ENCODE measurements at regions not wholly inside any gene's neighbourhood (a gene's known extent, or its start where the extent isn't known, plus 50 kb on each side); places are given as distances from the start of the nearest gene placed in this dataset.

DNA sequence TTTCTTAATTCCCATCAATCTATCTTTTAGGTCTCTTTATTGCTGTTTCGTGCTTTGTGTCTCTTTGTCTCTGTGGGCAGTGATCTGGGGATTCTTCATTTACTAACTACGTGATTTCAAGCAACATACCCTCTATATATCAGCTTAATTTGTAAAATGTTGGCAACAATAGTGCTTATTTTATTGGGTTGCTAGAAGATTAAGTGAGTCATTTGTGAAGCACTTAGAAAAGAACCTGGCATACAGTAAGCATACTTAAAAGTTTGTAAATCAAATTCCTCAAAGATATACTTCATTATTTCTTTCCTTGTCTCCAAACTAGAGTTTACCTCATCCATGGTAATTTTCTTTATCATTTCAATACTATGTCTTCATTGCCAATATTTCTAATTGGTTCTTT, 669.7 kb downstream of the MAT2B start:
- intact Hi-C loops (cut with micrococcal nuclease) = no loop called here
- no peak overlapping the region for H3K4me2 ChIP-seq (replicated peaks; ENCODE audit: extremely low read depth, low read length, poor library complexity, severe bottlenecking)
- peaks cover 0 to 7% (median 0%) of the 10 kb centered on the region in 7 donors for H3K9me3 Mint-ChIP-seq
- no peak for DNase-seq
- H3K27me3 ChIP-seq (ENCODE audit: control insufficient read depth in 2 of 2, insufficient read depth in 2 of 2, low read length in 2 of 2) = no peaks in the 10 kb centered on the region
- TF ChIP-seq, protein P1, sequence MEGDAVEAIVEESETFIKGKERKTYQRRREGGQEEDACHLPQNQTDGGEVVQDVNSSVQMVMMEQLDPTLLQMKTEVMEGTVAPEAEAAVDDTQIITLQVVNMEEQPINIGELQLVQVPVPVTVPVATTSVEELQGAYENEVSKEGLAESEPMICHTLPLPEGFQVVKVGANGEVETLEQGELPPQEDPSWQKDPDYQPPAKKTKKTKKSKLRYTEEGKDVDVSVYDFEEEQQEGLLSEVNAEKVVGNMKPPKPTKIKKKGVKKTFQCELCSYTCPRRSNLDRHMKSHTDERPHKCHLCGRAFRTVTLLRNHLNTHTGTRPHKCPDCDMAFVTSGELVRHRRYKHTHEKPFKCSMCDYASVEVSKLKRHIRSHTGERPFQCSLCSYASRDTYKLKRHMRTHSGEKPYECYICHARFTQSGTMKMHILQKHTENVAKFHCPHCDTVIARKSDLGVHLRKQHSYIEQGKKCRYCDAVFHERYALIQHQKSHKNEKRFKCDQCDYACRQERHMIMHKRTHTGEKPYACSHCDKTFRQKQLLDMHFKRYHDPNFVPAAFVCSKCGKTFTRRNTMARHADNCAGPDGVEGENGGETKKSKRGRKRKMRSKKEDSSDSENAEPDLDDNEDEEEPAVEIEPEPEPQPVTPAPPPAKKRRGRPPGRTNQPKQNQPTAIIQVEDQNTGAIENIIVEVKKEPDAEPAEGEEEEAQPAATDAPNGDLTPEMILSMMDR (IDR thresholded peaks at IDR 0.05) = no peak
- H3K9ac ChIP-seq (ENCODE audit: insufficient read depth, low read length, poor library complexity, severe bottlenecking) = no peak overlapping the region
- H3K4me1 ChIP-seq (ENCODE audit: control insufficient read depth in 1 of 2, insufficient read depth in 2 of 2, low read length in 2 of 2) = no peaks in the 10 kb centered on the region
- no peak overlapping the region for H3K4me3 Mint-ChIP-seq
- no peaks in the 10 kb centered on the region for H3K36me3 ChIP-seq (replicated peaks in 1 of 2; ENCODE audit: control insufficient read depth in 1 of 2, insufficient read depth in 2 of 2, low read length in 2 of 2)
- H3K4me3 ChIP-seq (replicated peaks in 1 of 3; ENCODE audit: low read depth in 2 of 3, low read length in 3 of 3) = no peak overlapping the region
- no peaks in the 10 kb centered on the region for H3K27me3 Mint-ChIP-seq (ENCODE audit: low read depth in 3 of 3)
- no peaks in the 10 kb centered on the region for H3K4me1 Mint-ChIP-seq
- no CpG with 5 or more reads among the region's 2 CpGs for WGBS (ENCODE audit: insufficient coverage)
- H4K20me1 ChIP-seq (ENCODE audit: insufficient read depth, low read length) = no peaks in the 10 kb centered on the region
- H3K27ac ChIP-seq (ENCODE audit: low read depth in 1 of 2, low read length in 2 of 2) = no peak overlapping the region
- no peaks in the 10 kb centered on the region for H3K79me2 ChIP-seq (ENCODE audit: insufficient read depth, low read length)
- no peak overlapping the region for H3K27ac Mint-ChIP-seq
- H3K36me3 Mint-ChIP-seq = no peaks in the 10 kb centered on the region
- no peaks in the 10 kb centered on the region for H3K9me3 ChIP-seq (replicated peaks in 1 of 2; ENCODE audit: control insufficient read depth in 1 of 2, insufficient read depth in 1 of 2, low read length in 2 of 2)
- no peak overlapping the region for H2AFZ ChIP-seq (ENCODE audit: insufficient read depth, low read depth, low read length, poor library complexity, severe bottlenecking)

DNA sequence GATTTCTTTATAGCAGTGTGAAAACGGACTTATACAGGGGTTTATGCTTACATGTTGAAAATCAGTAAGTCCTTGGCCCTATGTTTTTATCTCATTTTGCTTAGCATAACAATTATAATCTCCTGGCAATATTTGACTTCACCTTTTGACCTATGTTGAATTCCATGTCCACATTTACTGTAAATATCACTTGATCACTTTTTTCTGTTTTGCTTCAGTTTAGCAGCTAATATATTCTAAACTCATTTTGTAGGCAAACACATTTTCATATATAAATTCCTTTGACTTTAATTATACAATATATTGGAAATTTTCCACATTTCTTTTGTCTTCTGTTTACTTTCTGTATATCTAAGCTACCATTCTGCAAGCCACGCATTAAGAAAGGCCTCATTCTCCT, 674.0 kb downstream of the MAT2B start:
- Histone ChIP-seq H3K4me2 (replicated peaks; ENCODE audit: extremely low read depth, low read length, poor library complexity, severe bottlenecking) (no peak overlapping the region), H3K9me3 (replicated peaks in 1 of 2; ENCODE audit: control insufficient read depth in 1 of 2, insufficient read depth in 1 of 2, low read length in 2 of 2) (no peaks in the 10 kb centered on the region), H3K27ac (ENCODE audit: low read depth in 1 of 2, low read length in 2 of 2) (no peak overlapping the region), H3K4me1 (ENCODE audit: control insufficient read depth in 1 of 2, insufficient read depth in 2 of 2, low read length in 2 of 2) (no peaks in the 10 kb centered on the region), H3K9ac (ENCODE audit: insufficient read depth, low read length, poor library complexity, severe bottlenecking) (no peak overlapping the region), H3K4me3 (replicated peaks in 1 of 3; ENCODE audit: low read depth in 2 of 3, low read length in 3 of 3) (no peak overlapping the region), H3K36me3 (replicated peaks in 1 of 2; ENCODE audit: control insufficient read depth in 1 of 2, insufficient read depth in 2 of 2, low read length in 2 of 2) (no peaks in the 10 kb centered on the region), H3K79me2 (ENCODE audit: insufficient read depth, low read length) (no peaks in the 10 kb centered on the region), H2AFZ (ENCODE audit: insufficient read depth, low read depth, low read length, poor library complexity, severe bottlenecking) (no peak overlapping the region), H3K27me3 (ENCODE audit: control insufficient read depth in 2 of 2, insufficient read depth in 2 of 2, low read length in 2 of 2) (no peaks in the 10 kb centered on the region), H4K20me1 (ENCODE audit: insufficient read depth, low read length) (no peaks in the 10 kb centered on the region)
- intact Hi-C loops (cut with micrococcal nuclease) = no loop called here
- peaks cover 0 to 7% (median 2%) of the 10 kb centered on the region in 7 donors for H3K9me3 Mint-ChIP-seq
- no peaks in the 10 kb centered on the region for H3K36me3 Mint-ChIP-seq
- TF ChIP-seq, protein P1 (IDR thresholded peaks at IDR 0.05) = no peak
- no peaks in the 10 kb centered on the region for H3K4me1 Mint-ChIP-seq
- DNase-seq = no peak
- no CpG with 5 or more reads among the region's 2 CpGs for WGBS (ENCODE audit: insufficient coverage)
- no peak overlapping the region for H3K27ac Mint-ChIP-seq
- H3K4me3 Mint-ChIP-seq = no peak overlapping the region
- no peaks in the 10 kb centered on the region for H3K27me3 Mint-ChIP-seq (ENCODE audit: low read depth in 3 of 3)

Measured in CD14-positive monocyte (primary cell).